Small intestine (tissue), 7 donors: ENCODE measurements at regions not wholly inside any gene's neighbourhood (a gene's known extent, or its start where the extent isn't known, plus 50 kb on each side); places are given as distances from the start of the nearest gene placed in this dataset.

Experiments
- DNase-seq, 2 donors: peaks; one replicate each; pipeline versions ENCODE4 v3.0.0 to v3.0.0-alpha.2; 2013
- FAIRE-seq: peaks from 2 replicates; lab custom pipeline; 2012; peaks lifted over from hg19 to GRCh38; lab: Jason Lieb, UNC
- H3K27ac ChIP-seq, 3 donors: one replicate each; pipeline ENCODE4 v1.5.1; 2013; ENCODE audit warnings: low read length in 2 of 3, mild to moderate bottlenecking in 2 of 3, control low read depth in 1 of 3, inconsistent platforms in 1 of 3, low read depth in 1 of 3, moderate library complexity in 1 of 3
- H3K27me3 ChIP-seq, 3 donors: one replicate each; pipeline ENCODE4 v1.6.1; 2013; ENCODE audit warnings: low read length in 3 of 3, inconsistent platforms in 1 of 3; ENCODE audit not compliant: control insufficient read depth in 3 of 3, insufficient read depth in 3 of 3
- H3K36me3 ChIP-seq, 3 donors: one replicate each; pipeline ENCODE4 v1.6.1; 2013; ENCODE audit warnings: low read length in 3 of 3, inconsistent platforms in 1 of 3, low read depth in 1 of 3, mild to moderate bottlenecking in 1 of 3, moderate library complexity in 1 of 3; ENCODE audit not compliant: control insufficient read depth in 3 of 3, insufficient read depth in 2 of 3
- H3K4me1 ChIP-seq, 3 donors: one replicate each; pipeline ENCODE4 v1.6.1; 2013; ENCODE audit warnings: low read length in 2 of 3, inconsistent platforms in 1 of 3, low read depth in 1 of 3, mild to moderate bottlenecking in 1 of 3, moderate library complexity in 1 of 3; ENCODE audit not compliant: control insufficient read depth in 3 of 3, insufficient read depth in 2 of 3
- H3K4me3 ChIP-seq, 3 donors: one replicate each; pipeline ENCODE4 v1.5.1; 2013; ENCODE audit warnings: low read length in 3 of 3, control low read depth in 1 of 3, inconsistent platforms in 1 of 3, low read depth in 1 of 3, mild to moderate bottlenecking in 1 of 3, moderate library complexity in 1 of 3
- H3K9me3 ChIP-seq, 2 donors: one replicate each; pipeline ENCODE4 v1.6.1; 2013; ENCODE audit warnings: low read depth in 1 of 2, low read length in 1 of 2; ENCODE audit not compliant: control insufficient read depth in 2 of 2, insufficient read depth in 1 of 2
- WGBS, 3 donors: extraction: QIAGEN DNeasy Blood & Tissue Kit; methylation state at CpG; one replicate each; pipeline ENCODE4 v1.1.7; 2013; 5-methylcytosine and 5-hydroxymethylcytosine counted together
- donor health status: healthy with polysubstance abuse.
- donor health status: control.
- donor health status: control.
- donor health status: Bipolar disorder and iron deficiency.
- donor health status: healthy.

GRCh38 chr20:6848041-6848440 lies 80.6 kb downstream of the BMP2 start:
- FAIRE-seq: no peak
- no peak overlapping the region for H3K4me3 ChIP-seq
- H3K4me1 ChIP-seq: peaks cover 0 to 4% (median 0%) of the 10 kb centered on the region in 3 donors
- H3K27me3 ChIP-seq: no peaks in the 10 kb centered on the region
- no peak for DNase-seq
- 78 to 84% (median 81%) methylated on average over 3 of the region's 3 CpGs for WGBS, 3 donors
- no peak overlapping the region for H3K27ac ChIP-seq
- H3K36me3 ChIP-seq: no peaks in the 10 kb centered on the region
- no peaks in the 10 kb centered on the region for H3K9me3 ChIP-seq

GRCh38 chr20:6848992-6849391 lies 81.5 kb downstream of the BMP2 start:
- H3K27me3 ChIP-seq: no peaks in the 10 kb centered on the region
- no peak for FAIRE-seq
- no peak for DNase-seq
- H3K36me3 ChIP-seq: no peaks in the 10 kb centered on the region
- H3K4me3 ChIP-seq: no peak overlapping the region
- peaks cover 0 to 4% (median 0%) of the 10 kb centered on the region in 3 donors for H3K4me1 ChIP-seq
- H3K27ac ChIP-seq: no peak overlapping the region
- H3K9me3 ChIP-seq: no peaks in the 10 kb centered on the region
- WGBS, 3 donors: 45 to 71% (median 69%) methylated on average over 2 of the region's 2 CpGs

DNA sequence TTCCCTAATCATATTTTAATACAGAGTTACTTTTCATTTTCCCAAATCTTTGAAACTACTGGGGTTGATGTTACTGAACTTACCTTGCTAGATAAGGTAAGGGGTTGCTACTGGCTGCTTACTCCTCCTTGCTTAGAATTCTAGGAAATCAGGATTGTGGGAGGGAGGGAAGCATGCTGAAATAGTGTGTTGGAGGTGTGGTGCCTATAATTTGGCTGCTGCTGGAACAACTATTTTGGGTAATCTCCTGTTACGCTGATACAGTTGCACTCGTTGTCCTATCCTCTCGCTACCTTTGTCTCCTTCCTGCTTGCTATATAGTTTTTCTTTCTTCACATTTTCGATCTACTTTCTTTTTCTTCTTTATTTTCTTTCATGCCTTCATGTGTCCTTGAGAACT lies 83.7 kb downstream of the BMP2 start:
- 87 to 94% (median 91%) methylated on average over 4 of the region's 4 CpGs for WGBS, 3 donors
- Histone ChIP-seq H3K9me3 (no peaks in the 10 kb centered on the region), H3K4me1 (no peaks in the 10 kb centered on the region), H3K4me3 (no peak overlapping the region), H3K27me3 (no peaks in the 10 kb centered on the region), H3K36me3 (no peaks in the 10 kb centered on the region), H3K27ac (no peak overlapping the region)
- DNase-seq (no peak), FAIRE-seq (no peak)

- no peaks in the 10 kb centered on the region for H3K4me1 ChIP-seq
- H3K27ac ChIP-seq: no peak overlapping the region
- 91 to 93% (median 92%) methylated on average over 4 of the region's 4 CpGs for WGBS, 3 donors
- FAIRE-seq (no peak), DNase-seq (no peak)
- no peak overlapping the region for H3K4me3 ChIP-seq
- H3K9me3 ChIP-seq: no peaks in the 10 kb centered on the region
- no peaks in the 10 kb centered on the region for H3K27me3 ChIP-seq
- H3K36me3 ChIP-seq: no peaks in the 10 kb centered on the region
Observed at GRCh38 chr20:6852478-6852877, 85.0 kb downstream of the BMP2 start.

GRCh38 chr20:6855104-6855503 lies 87.6 kb downstream of the BMP2 start:
- no peak overlapping the region for H3K4me3 ChIP-seq
- no peak overlapping the region for H3K27ac ChIP-seq
- DNase-seq (no peak), FAIRE-seq (no peak)
- H3K4me1 ChIP-seq: no peaks in the 10 kb centered on the region
- H3K9me3 ChIP-seq: no peaks in the 10 kb centered on the region
- H3K27me3 ChIP-seq: no peaks in the 10 kb centered on the region
- no peaks in the 10 kb centered on the region for H3K36me3 ChIP-seq
- WGBS, 3 donors: 48 to 55% (median 50%) methylated on average over 3 of the region's 3 CpGs

GRCh38 chr20:6855796-6856195 lies 88.3 kb downstream of the BMP2 start:
- WGBS, 3 donors: 21 to 60% (median 55%) methylated on average over 1 of the region's 1 CpG
- H3K4me3 ChIP-seq: no peak overlapping the region

DNA sequence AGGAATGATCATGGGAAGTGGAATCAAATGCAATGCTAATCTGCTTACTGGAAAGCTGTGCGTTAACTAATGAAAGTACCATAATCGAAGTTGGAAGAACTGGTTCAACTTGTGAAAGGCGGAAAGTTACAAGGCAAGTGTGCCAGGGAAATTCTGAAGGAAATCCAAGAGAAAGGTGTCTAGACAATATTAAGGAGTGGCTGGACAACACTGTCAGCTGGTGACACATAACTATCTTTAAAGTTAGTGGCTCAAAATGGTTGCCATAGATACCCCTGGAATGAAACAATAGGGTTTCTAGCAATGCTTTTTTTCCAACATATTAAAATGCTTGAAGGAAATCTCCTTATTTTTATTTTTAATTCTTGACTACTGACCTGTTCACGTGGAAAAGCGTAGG lies 90.4 kb downstream of the BMP2 start:
- no peak for FAIRE-seq
- 84 to 93% (median 89%) methylated on average over 5 of the region's 5 CpGs for WGBS, 3 donors

More at GRCh38 chr20:6855796-6856195, 88.3 kb downstream of the BMP2 start:
- Histone ChIP-seq H3K27ac (no peak overlapping the region), H3K36me3 (no peaks in the 10 kb centered on the region), H3K4me1 (no peaks in the 10 kb centered on the region), H3K9me3 (no peaks in the 10 kb centered on the region), H3K27me3 (no peaks in the 10 kb centered on the region)
- FAIRE-seq: no peak
- no peak for DNase-seq

DNA sequence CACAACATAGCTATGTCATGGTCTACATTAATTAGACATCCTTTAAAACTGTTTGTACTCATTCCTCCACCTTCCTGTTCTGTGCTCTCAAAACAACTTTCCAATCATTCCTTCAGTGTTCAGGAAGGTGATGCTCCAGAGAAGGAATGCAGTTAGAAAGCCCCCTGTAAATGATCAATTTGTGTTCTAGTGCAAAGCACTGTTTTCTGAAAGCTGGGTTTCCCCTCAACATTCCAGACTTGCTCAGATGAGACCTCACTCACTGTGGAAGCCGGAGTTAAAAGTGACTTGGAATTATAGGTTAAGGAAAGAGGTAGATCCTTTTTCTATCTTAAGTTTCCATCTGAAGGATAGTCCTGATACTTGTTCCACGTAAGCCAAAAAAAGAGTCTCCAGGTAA lies 95.9 kb downstream of the BMP2 start:
- Histone ChIP-seq H3K27ac (no peak overlapping the region), H3K4me1 (no peaks in the 10 kb centered on the region), H3K4me3 (no peak overlapping the region), H3K9me3 (no peaks in the 10 kb centered on the region), H3K36me3 (no peaks in the 10 kb centered on the region), H3K27me3 (peaks cover 0 to 5% (median 3%) of the 10 kb centered on the region in 3 donors)
- WGBS, 3 donors: 66 to 80% (median 68%) methylated on average over 2 of the region's 2 CpGs
- no peak for FAIRE-seq
- DNase-seq: no peak

More for the DNA sequence above, 90.4 kb downstream of the BMP2 start:
- DNase-seq: no peak
- H3K36me3 ChIP-seq: no peaks in the 10 kb centered on the region
- no peak overlapping the region for H3K4me3 ChIP-seq
- H3K27ac ChIP-seq: no peak overlapping the region
- no peaks in the 10 kb centered on the region for H3K9me3 ChIP-seq
- H3K4me1 ChIP-seq: no peaks in the 10 kb centered on the region
- no peaks in the 10 kb centered on the region for H3K27me3 ChIP-seq

- H3K4me1 ChIP-seq: no peaks in the 10 kb centered on the region
- H3K27me3 ChIP-seq: peaks cover 0 to 5% (median 3%) of the 10 kb centered on the region in 3 donors
- no peak overlapping the region for H3K27ac ChIP-seq
- no peaks in the 10 kb centered on the region for H3K9me3 ChIP-seq
- FAIRE-seq: no peak
- 49 to 63% (median 50%) methylated on average over 7 of the region's 7 CpGs for WGBS, 3 donors
- no peaks in the 10 kb centered on the region for H3K36me3 ChIP-seq
- no peak for DNase-seq
- no peak overlapping the region for H3K4me3 ChIP-seq
Observed at GRCh38 chr20:6863798-6864201, 96.3 kb downstream of the BMP2 start.
